HEK293T (cell line): ENCODE measurements at regions not wholly inside any gene's neighbourhood (a gene's known extent, or its start where the extent isn't known, plus 50 kb on each side); places are given as distances from the start of the nearest gene placed in this dataset.

Experiments used
- CTCF ChIA-PET: fragments of 350-600 bp; formaldehyde crosslinking; extraction: SDS; loops from one replicate; lab custom pipeline; 2021; ENCODE audit warnings: antibody characterized with exemption, inconsistent platforms; lab: Yijun Ruan, JAX
- POLR2A ChIA-PET: fragments of 350-600 bp; formaldehyde crosslinking; extraction: SDS; loops from one replicate; lab custom pipeline; 2020; ENCODE audit warnings: antibody characterized with exemption, inconsistent platforms; lab: Yijun Ruan, JAX
- DNase-seq: peaks from one replicate; pipeline ENCODE4 v3.0.0; 2012; ENCODE audit warnings: mixed read lengths; ENCODE audit errors: extremely low spot score
- ARNT ChIP-seq: fragments of 450-650 bp; IDR thresholded peaks from 2 replicates; pipeline ENCODE4 v1.6.1; 2017; ENCODE audit warnings: mild to moderate bottlenecking
- BHLHE40 ChIP-seq: fragments of 450-650 bp; IDR thresholded peaks from 2 replicates; pipeline ENCODE4 v1.6.1; 2016; ENCODE audit warnings: mild to moderate bottlenecking, moderate library complexity, borderline replicate concordance
- CTBP1 ChIP-seq: fragments of 450-650 bp; IDR thresholded peaks from 2 replicates; pipeline ENCODE4 v1.6.1; 2016; ENCODE audit warnings: borderline replicate concordance
- ELF4 ChIP-seq: fragments of 450-650 bp; IDR thresholded peaks from 2 replicates; pipeline ENCODE4 v1.6.1; 2017; ENCODE audit warnings: antibody characterized with exemption
- FOXA1 ChIP-seq: fragments of 450-650 bp; IDR thresholded peaks from 2 replicates; pipeline ENCODE4 v1.6.1; 2016; ENCODE audit warnings: mild to moderate bottlenecking
- FOXK2 ChIP-seq: fragments of 450-650 bp; IDR thresholded peaks from 2 replicates; pipeline ENCODE4 v1.6.1; 2016; ENCODE audit warnings: mild to moderate bottlenecking
- FOXM1 ChIP-seq: fragments of 450-650 bp; IDR thresholded peaks from 2 replicates; pipeline ENCODE4 v1.6.1; 2017; ENCODE audit warnings: mild to moderate bottlenecking, borderline replicate concordance
- HDGF ChIP-seq: fragments of 450-650 bp; IDR thresholded peaks from 2 replicates; pipeline ENCODE4 v1.6.1; 2017; ENCODE audit warnings: antibody characterized with exemption, borderline replicate concordance
- L3MBTL2 ChIP-seq: fragments of 450-650 bp; conservative IDR thresholded peaks from 2 replicates; pipeline ENCODE4 v1.6.1; 2016; ENCODE audit warnings: mild to moderate bottlenecking
- LEF1 ChIP-seq: fragments of 450-650 bp; IDR thresholded peaks from 2 replicates; pipeline ENCODE4 v1.6.1; 2017; ENCODE audit warnings: mild to moderate bottlenecking, borderline replicate concordance
- NFRKB ChIP-seq: fragments of 450-650 bp; IDR thresholded peaks from 2 replicates; pipeline ENCODE4 v1.6.1; 2016; ENCODE audit warnings: mild to moderate bottlenecking, moderate library complexity
- SP1 ChIP-seq: fragments of 450-650 bp; IDR thresholded peaks from 2 replicates; pipeline ENCODE4 v1.6.1; 2017
- SUZ12 ChIP-seq: fragments of 450-650 bp; IDR thresholded peaks from 2 replicates; pipeline ENCODE4 v1.6.1; 2016; ENCODE audit warnings: mild to moderate bottlenecking
- TARDBP ChIP-seq: fragments of 450-650 bp; IDR thresholded peaks from 2 replicates; pipeline ENCODE4 v1.6.1; 2016
- ZNF384 ChIP-seq: fragments of 450-650 bp; IDR thresholded peaks from 2 replicates; pipeline ENCODE4 v1.6.1; 2016
- TF ChIP-seq, protein P1 (sequence below): fragments of 450-650 bp; IDR thresholded peaks from 2 replicates; pipeline ENCODE4 v1.6.1; 2016

- no peak for TF ChIP-seq HDGF
- no peak for TF ChIP-seq TARDBP
- TF ChIP-seq, protein P1, sequence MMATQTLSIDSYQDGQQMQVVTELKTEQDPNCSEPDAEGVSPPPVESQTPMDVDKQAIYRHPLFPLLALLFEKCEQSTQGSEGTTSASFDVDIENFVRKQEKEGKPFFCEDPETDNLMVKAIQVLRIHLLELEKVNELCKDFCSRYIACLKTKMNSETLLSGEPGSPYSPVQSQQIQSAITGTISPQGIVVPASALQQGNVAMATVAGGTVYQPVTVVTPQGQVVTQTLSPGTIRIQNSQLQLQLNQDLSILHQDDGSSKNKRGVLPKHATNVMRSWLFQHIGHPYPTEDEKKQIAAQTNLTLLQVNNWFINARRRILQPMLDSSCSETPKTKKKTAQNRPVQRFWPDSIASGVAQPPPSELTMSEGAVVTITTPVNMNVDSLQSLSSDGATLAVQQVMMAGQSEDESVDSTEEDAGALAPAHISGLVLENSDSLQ, result no peak
- TF ChIP-seq CTBP1, result no peak
- no peak for TF ChIP-seq FOXK2
- TF ChIP-seq SUZ12, result no peak
- TF ChIP-seq LEF1, result no peak
- TF ChIP-seq FOXA1, result no peak
- TF ChIP-seq BHLHE40, result no peak
- TF ChIP-seq ELF4, result no peak
- no peak for TF ChIP-seq FOXM1
- no peak for TF ChIP-seq ZNF384
- TF ChIP-seq SP1, result no peak
- TF ChIP-seq ARNT, result no peak
- TF ChIP-seq NFRKB, result no peak
- no peak for TF ChIP-seq L3MBTL2
- no peak for DNase-seq
- POLR2A ChIA-PET, result no interaction called here
- CTCF ChIA-PET, result no interaction called here
Measured at GRCh38 chr10:118485641-118486040, 109.8 kb downstream of the PRLHR start.

DNA sequence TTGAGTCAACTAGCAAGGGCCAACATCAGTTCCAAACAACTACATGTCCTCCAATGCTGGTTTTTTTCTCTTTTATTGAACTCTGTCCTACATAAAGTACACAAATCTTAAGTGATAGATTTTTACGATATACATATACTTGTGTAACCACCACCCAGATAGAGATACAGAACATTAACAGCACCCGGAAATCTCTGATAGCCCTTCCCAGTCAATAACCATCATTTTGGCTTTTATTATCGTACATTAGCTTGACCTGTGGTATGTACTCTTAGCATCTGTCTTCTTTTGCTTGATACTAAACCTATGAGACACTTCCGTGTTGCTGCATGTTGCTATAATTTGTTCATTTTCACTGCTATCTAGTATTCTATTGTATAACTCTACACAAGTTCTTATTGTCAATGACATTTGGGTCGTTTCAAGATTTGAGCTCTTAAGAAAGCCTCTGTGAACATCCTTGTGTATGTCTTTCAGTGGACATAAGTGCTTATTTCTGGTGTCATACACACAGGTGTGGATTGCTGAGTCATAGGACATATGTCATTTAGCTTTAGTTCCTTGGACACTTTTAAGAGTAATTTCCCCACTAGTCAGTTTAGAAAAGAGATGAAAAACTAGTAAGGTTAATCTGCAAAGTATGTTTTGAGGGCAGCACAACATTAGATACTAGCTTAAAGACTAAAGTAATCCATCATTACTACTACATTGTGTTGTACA is 111.1 kb downstream of the PRLHR start:
- no peak for DNase-seq
- ChIA-PET POLR2A (no interaction called here), CTCF (no interaction called here)
- TF ChIP-seq ZNF384 (no peak), FOXA1 (no peak), NFRKB (no peak), SP1 (no peak), SUZ12 (no peak), ELF4 (no peak), HDGF (no peak), TARDBP (no peak), FOXM1 (no peak), CTBP1 (no peak), FOXK2 (no peak)
- TF ChIP-seq, protein P1, result no peak

- CTCF ChIA-PET, result no interaction called here
Measured at GRCh38 chr10:118483496-118483895, 112.0 kb downstream of the PRLHR start.

DNA sequence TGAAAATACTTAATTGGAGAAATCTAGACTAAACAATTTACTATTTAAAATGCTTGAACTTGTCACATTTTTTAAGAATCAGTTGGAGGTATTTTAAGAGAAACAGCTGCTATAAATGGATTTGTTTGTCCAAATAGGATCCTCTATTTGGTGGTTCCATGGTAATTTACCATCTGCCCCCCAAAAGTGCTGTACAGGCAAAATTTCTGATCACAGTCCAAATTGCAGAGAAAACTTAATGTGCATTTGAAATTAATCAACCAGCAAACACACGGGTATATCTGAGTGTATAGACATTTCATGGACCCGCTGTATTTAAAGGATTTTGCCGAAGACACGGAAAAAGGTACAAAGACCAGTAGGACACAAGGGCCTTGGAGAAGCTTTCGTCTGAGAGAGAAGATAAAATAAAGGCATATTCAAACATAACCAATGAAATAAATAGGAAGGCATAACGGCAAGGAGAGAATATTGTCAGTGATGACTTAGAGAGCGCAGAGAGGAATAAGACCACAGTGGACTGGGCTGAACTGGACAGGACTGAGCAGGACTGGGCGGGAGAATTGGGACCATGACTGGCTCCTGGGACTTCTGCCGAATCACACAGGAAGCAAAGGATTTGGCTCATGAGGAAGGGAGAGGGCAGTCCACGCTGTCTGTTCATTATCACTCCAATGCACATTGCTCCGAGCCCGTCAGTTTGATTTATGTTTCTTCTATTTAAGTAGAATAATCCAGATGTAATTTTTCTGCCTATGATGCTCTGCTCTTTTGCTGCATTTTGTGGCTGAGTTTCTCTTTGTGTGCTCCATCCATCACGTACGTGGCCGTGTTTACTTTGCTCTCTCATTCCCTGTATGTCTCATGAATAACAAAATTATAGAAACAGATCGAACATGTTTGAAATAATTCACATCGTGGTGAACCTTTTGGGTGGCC is 112.8 kb downstream of the PRLHR start:
- ChIA-PET CTCF (no interaction called here), POLR2A (no interaction called here)
- DNase-seq, result no peak
- TF ChIP-seq FOXM1 (no peak), FOXA1 (no peak), TARDBP (no peak), BHLHE40 (no peak)

More at GRCh38 chr10:118483496-118483895, 112.0 kb downstream of the PRLHR start:
- no peak for DNase-seq
- TF ChIP-seq SUZ12 (no peak), L3MBTL2 (peak; percentile 33; the same call in 1 of the 2 replicates)
- POLR2A ChIA-PET, result no interaction called here

GRCh38 chr10:118481871-118482270 is 113.6 kb downstream of the PRLHR start:
- CTCF ChIA-PET, result no interaction called here
- TF ChIP-seq, protein P1, result no peak
- TF ChIP-seq SP1 (no peak), CTBP1 (no peak), ARNT (no peak), ELF4 (no peak), HDGF (no peak), ZNF384 (no peak)
- POLR2A ChIA-PET, result no interaction called here
- DNase-seq, result no peak

DNA sequence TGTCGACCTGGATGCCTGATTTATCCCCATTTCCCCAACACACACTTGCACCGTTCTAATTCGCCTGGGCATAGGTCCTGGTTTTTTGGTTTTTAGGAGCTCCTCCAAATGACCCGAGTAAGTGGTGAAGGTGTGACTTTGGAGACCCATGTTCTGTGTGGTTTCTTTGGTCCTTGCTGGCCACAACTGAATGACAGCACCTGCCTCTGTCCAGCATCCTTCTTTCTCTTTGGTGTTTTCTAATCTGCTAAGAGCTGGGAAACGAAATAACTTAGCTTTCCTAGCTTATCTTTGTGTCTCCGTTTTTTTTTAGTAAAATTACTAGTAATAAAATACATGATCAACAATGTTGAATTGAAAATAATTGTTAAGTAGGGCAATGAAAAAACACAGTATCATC is 120.2 kb downstream of the PRLHR start:
- ChIA-PET CTCF (interaction anchor here (0.6 to 2.1 kb wide), 2 partner anchors 16 to 25 kb away, joined by 3 to 5 read pairs; no protein-coding TSS in a partner anchor), POLR2A (no interaction called here)
- no peak for TF ChIP-seq FOXA1
- DNase-seq, result no peak
